B cell (primary cell): ENCODE measurements at regions not wholly inside any gene's neighbourhood (a gene's known extent, or its start where the extent isn't known, plus 50 kb on each side); places are given as distances from the start of the nearest gene placed in this dataset.

Experiments
- EZH2 ChIP-seq: IDR thresholded peaks from 2 replicates; pipeline ENCODE4 v1.6.1; 2012; ENCODE audit warnings: borderline replicate concordance, low read depth, mild to moderate bottlenecking, moderate library complexity, low read length; ENCODE audit not compliant: insufficient read depth, poor library complexity, severe bottlenecking
- TF ChIP-seq, protein P1 (sequence below): fragments of 200-600 bp; IDR thresholded peaks from one replicate; pipeline ENCODE4 v1.8.0; 2022; ENCODE audit warnings: antibody characterized with exemption, mild to moderate bottlenecking

DNA sequence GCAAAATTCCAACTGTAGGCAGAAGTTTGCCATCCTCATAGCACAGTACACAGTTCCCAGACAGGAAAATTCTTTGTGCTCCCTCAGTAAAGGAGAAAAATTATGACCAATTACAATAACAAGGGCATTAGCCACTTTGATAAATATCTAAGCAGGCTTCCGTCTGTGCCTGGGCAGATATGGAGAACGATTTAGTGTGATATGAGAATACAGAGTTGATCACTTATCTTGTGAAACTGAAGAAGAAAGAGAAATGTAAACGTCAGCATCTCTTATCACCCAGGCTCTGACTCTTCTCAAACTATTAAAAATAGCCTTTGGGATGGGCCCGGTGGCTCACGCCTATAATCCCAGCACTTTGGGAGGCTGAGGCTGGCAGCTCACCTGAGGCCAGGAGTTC lies 54.5 kb upstream of the TIAM1 start:
- TF ChIP-seq, protein P1, sequence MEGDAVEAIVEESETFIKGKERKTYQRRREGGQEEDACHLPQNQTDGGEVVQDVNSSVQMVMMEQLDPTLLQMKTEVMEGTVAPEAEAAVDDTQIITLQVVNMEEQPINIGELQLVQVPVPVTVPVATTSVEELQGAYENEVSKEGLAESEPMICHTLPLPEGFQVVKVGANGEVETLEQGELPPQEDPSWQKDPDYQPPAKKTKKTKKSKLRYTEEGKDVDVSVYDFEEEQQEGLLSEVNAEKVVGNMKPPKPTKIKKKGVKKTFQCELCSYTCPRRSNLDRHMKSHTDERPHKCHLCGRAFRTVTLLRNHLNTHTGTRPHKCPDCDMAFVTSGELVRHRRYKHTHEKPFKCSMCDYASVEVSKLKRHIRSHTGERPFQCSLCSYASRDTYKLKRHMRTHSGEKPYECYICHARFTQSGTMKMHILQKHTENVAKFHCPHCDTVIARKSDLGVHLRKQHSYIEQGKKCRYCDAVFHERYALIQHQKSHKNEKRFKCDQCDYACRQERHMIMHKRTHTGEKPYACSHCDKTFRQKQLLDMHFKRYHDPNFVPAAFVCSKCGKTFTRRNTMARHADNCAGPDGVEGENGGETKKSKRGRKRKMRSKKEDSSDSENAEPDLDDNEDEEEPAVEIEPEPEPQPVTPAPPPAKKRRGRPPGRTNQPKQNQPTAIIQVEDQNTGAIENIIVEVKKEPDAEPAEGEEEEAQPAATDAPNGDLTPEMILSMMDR, result no peak
- TF ChIP-seq EZH2, result no peak
